CD4-positive, alpha-beta T cell (primary cell): ENCODE measurements at regions not wholly inside any gene's neighbourhood (a gene's known extent, or its start where the extent isn't known, plus 50 kb on each side); places are given as distances from the start of the nearest gene placed in this dataset.

Experiments
- ATAC-seq: fragments of 200-7000 bp; cut with Tn5 transposase; one replicate; pipeline ENCODE4 v1.10.0; 2022; ENCODE audit warnings: mild to moderate bottlenecking; ENCODE audit not compliant: poor library complexity
- CTCF ChIA-PET: fragments of 350-600 bp; sonication (Branson Sonifier 250); formaldehyde crosslinking; loops from one replicate; lab custom pipeline; 2021; ENCODE audit warnings: antibody characterized with exemption, inconsistent platforms; lab: Charles Lee
- POLR2A ChIA-PET: fragments of 350-600 bp; sonication (Branson Sonifier 250); formaldehyde crosslinking; loops from one replicate; lab custom pipeline; 2021; ENCODE audit warnings: antibody characterized with exemption, inconsistent platforms; lab: Charles Lee
- DNase-seq, 14 experiments: peaks; one replicate each; pipeline ENCODE4 v3.0.0-alpha.2; 2013 to 2020; ENCODE audit warnings: mixed read lengths in 2 of 14
- H3K27ac ChIP-seq, 2 donors: one replicate each; pipeline versions ENCODE4 v1.5.1 to v1.7.0; 2013; ENCODE audit warnings: low read length in 2 of 2, low read depth in 1 of 2, mild to moderate bottlenecking in 1 of 2
- H3K27me3 ChIP-seq, 2 experiments: 1 replicate in 1 of 2; 2 replicates in 1 of 2; pipeline versions ENCODE4 v1.6.1 to v1.7.0; 2013; ENCODE audit warnings: low read length in 2 of 2, control low read depth in 1 of 2, mild to moderate bottlenecking in 1 of 2, moderate library complexity in 1 of 2; ENCODE audit not compliant: insufficient read depth in 2 of 2, control insufficient read depth in 1 of 2
- H3K36me3 ChIP-seq: one replicate; pipeline ENCODE4 v1.6.1; 2013; ENCODE audit warnings: low read length, control low read depth; ENCODE audit not compliant: insufficient read depth
- H3K4me1 ChIP-seq: one replicate; pipeline ENCODE4 v1.6.1; 2013; ENCODE audit warnings: low read length, control low read depth; ENCODE audit not compliant: insufficient read depth
- H3K4me3 ChIP-seq: one replicate; pipeline ENCODE4 v1.5.1; 2013; ENCODE audit warnings: mild to moderate bottlenecking, low read length, moderate library complexity
- H3K9me3 ChIP-seq, 2 experiments: 1 replicate in 1 of 2; 2 replicates in 1 of 2; pipeline versions ENCODE4 v1.6.1 to v1.7.0; 2013; ENCODE audit warnings: low read length in 2 of 2, mild to moderate bottlenecking in 2 of 2, control low read depth in 1 of 2, moderate library complexity in 1 of 2; ENCODE audit not compliant: control insufficient read depth in 1 of 2, insufficient read depth in 1 of 2
- H3K27ac Mint-ChIP-seq: one replicate; pipeline ENCODE4 v1.8.0; 2020; ENCODE audit warnings: mixed read lengths
- H3K27me3 Mint-ChIP-seq: one replicate; pipeline ENCODE4 v1.8.0; 2021; ENCODE audit warnings: mixed read lengths
- H3K36me3 Mint-ChIP-seq: one replicate; pipeline ENCODE4 v1.8.0; 2021; ENCODE audit warnings: low read depth, mixed read lengths
- H3K4me1 Mint-ChIP-seq: one replicate; pipeline ENCODE4 v1.8.0; 2021; ENCODE audit warnings: low read depth, mixed read lengths
- H3K4me3 Mint-ChIP-seq: one replicate; pipeline ENCODE4 v1.8.0; 2020; ENCODE audit warnings: mild to moderate bottlenecking, mixed read lengths
- H3K9me3 Mint-ChIP-seq: one replicate; pipeline ENCODE4 v1.8.0; 2020; ENCODE audit warnings: mixed read lengths
- intact Hi-C, 2 experiments: fragments of 100-400 bp; cut with DNase I in 1 of 2; cut with micrococcal nuclease in 1 of 2; formaldehyde crosslinking; loops; one replicate each; pipeline versions ENCODE4 v1.15.1 to v1.9.0; 2023 to 2025; cut with DNase I, micrococcal nuclease
- TF ChIP-seq, protein P1 (sequence below): fragments of 200-600 bp; IDR thresholded peaks from one replicate; pipeline ENCODE4 v1.8.0; 2022; ENCODE audit warnings: antibody characterized with exemption, mild to moderate bottlenecking

DNA sequence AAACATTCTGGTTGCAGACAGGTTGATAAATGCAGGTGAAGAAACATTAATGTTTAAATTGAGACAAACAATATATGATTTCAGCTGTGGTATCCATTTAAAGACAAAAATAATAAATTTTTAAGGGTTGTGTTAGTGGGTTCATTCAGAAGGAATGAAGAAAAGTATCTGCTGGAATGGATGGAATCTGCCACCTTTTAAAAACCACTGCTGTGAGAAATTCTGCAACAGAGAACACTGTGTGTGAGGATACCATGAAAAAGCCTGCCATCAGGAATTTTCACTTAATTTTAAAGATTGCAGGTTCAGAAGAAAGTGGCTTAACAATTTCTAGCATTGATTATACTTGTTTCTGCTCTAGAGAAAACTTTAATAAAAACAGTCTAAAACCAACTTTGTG is 184.6 kb upstream of the SOX5 start:
- CTCF ChIA-PET = no interaction called here

GRCh38 chr12:24133384-24133783 is 183.9 kb upstream of the SOX5 start:
- no peak overlapping the region for H3K27ac Mint-ChIP-seq
- Histone ChIP-seq H3K9me3 (no peaks in the 10 kb centered on the region), H3K27me3 (no peaks in the 10 kb centered on the region), H3K4me3 (no peak overlapping the region), H3K27ac (no peak overlapping the region), H3K4me1 (no peaks in the 10 kb centered on the region), H3K36me3 (no peaks in the 10 kb centered on the region)
- DNase-seq (no peak), ATAC-seq (no peak)
- H3K9me3 Mint-ChIP-seq = no peaks in the 10 kb centered on the region
- no peaks in the 10 kb centered on the region for H3K27me3 Mint-ChIP-seq
- no peak overlapping the region for H3K4me3 Mint-ChIP-seq
- H3K4me1 Mint-ChIP-seq = no peaks in the 10 kb centered on the region
- no peaks in the 10 kb centered on the region for H3K36me3 Mint-ChIP-seq
- TF ChIP-seq, protein P1, sequence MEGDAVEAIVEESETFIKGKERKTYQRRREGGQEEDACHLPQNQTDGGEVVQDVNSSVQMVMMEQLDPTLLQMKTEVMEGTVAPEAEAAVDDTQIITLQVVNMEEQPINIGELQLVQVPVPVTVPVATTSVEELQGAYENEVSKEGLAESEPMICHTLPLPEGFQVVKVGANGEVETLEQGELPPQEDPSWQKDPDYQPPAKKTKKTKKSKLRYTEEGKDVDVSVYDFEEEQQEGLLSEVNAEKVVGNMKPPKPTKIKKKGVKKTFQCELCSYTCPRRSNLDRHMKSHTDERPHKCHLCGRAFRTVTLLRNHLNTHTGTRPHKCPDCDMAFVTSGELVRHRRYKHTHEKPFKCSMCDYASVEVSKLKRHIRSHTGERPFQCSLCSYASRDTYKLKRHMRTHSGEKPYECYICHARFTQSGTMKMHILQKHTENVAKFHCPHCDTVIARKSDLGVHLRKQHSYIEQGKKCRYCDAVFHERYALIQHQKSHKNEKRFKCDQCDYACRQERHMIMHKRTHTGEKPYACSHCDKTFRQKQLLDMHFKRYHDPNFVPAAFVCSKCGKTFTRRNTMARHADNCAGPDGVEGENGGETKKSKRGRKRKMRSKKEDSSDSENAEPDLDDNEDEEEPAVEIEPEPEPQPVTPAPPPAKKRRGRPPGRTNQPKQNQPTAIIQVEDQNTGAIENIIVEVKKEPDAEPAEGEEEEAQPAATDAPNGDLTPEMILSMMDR = no peak
- intact Hi-C loops = no loop called here
- ChIA-PET POLR2A (no interaction called here), CTCF (no interaction called here)

More for the DNA sequence above, 184.6 kb upstream of the SOX5 start:
- DNase-seq (no peak), ATAC-seq (no peak)
- POLR2A ChIA-PET = no interaction called here
- Histone ChIP-seq H3K4me3 (no peak overlapping the region), H3K9me3 (no peaks in the 10 kb centered on the region), H3K27ac (no peak overlapping the region), H3K36me3 (no peaks in the 10 kb centered on the region), H3K4me1 (no peaks in the 10 kb centered on the region), H3K27me3 (no peaks in the 10 kb centered on the region)
- Mint-ChIP-seq H3K27ac (no peak overlapping the region), H3K9me3 (no peaks in the 10 kb centered on the region), H3K4me3 (no peak overlapping the region), H3K27me3 (no peaks in the 10 kb centered on the region), H3K4me1 (no peaks in the 10 kb centered on the region), H3K36me3 (no peaks in the 10 kb centered on the region)
- intact Hi-C loops = no loop called here
- TF ChIP-seq, protein P1 = no peak

GRCh38 chr12:24127919-24128721 is 178.7 kb upstream of the SOX5 start:
- ChIA-PET CTCF (no interaction called here), POLR2A (no interaction called here)
- intact Hi-C loops = no loop called here
- Mint-ChIP-seq H3K36me3 (no peaks in the 10 kb centered on the region), H3K4me3 (no peak overlapping the region), H3K9me3 (no peaks in the 10 kb centered on the region), H3K27ac (no peak overlapping the region), H3K4me1 (no peaks in the 10 kb centered on the region), H3K27me3 (no peaks in the 10 kb centered on the region)
- H3K9me3 ChIP-seq = no peaks in the 10 kb centered on the region
- no peaks in the 10 kb centered on the region for H3K4me1 ChIP-seq
- no peak overlapping the region for H3K27ac ChIP-seq
- no peak overlapping the region for H3K4me3 ChIP-seq
- no peak for DNase-seq
- H3K27me3 ChIP-seq = no peaks in the 10 kb centered on the region
- no peak for ATAC-seq
- no peaks in the 10 kb centered on the region for H3K36me3 ChIP-seq
- TF ChIP-seq, protein P1 = no peak
